GM23338 (cell line): ENCODE measurements at regions not wholly inside any gene's neighbourhood (a gene's known extent, or its start where the extent isn't known, plus 50 kb on each side); places are given as distances from the start of the nearest gene placed in this dataset.

Source experiments
- ATAC-seq: fragments of 200-7000 bp; cut with Tn5 transposase; 3 replicates; pipeline ENCODE4 v1.9.1; 2020
- DNase-seq: peaks from one replicate; pipeline ENCODE4 v3.0.0-alpha.2; 2015; ENCODE audit warnings: low spot score
- H2AFZ ChIP-seq: fragments of 200-600 bp; sonication (generic); 2 replicates; pipeline ENCODE4 v1.8.0; 2016; ENCODE audit warnings: antibody characterized with exemption, mild to moderate bottlenecking, moderate library complexity
- H3F3A ChIP-seq: fragments of 200-600 bp; sonication (generic); replicated peaks from 2 replicates; pipeline ENCODE4 v1.8.0; 2017; ENCODE audit warnings: antibody characterized with exemption, mixed run types, low read depth
- H3K27ac ChIP-seq: fragments of 200-600 bp; sonication (generic); 2 replicates; pipeline ENCODE4 v1.6.1; 2016; ENCODE audit warnings: low read depth
- H3K27me3 ChIP-seq: fragments of 200-600 bp; sonication (generic); 2 replicates; pipeline ENCODE4 v1.8.0; 2016; ENCODE audit warnings: mild to moderate bottlenecking, mixed run types, moderate library complexity; ENCODE audit not compliant: insufficient read depth
- H3K36me3 ChIP-seq: fragments of 200-600 bp; sonication (generic); 2 replicates; pipeline ENCODE4 v1.8.0; 2016; ENCODE audit warnings: mild to moderate bottlenecking; ENCODE audit not compliant: insufficient read depth
- H3K4me1 ChIP-seq: fragments of 200-600 bp; sonication (generic); 2 replicates; pipeline ENCODE4 v1.8.0; 2016; ENCODE audit warnings: mild to moderate bottlenecking, moderate library complexity; ENCODE audit not compliant: insufficient read depth
- H3K4me2 ChIP-seq: fragments of 200-600 bp; sonication (generic); 2 replicates; pipeline ENCODE4 v1.7.1; 2017; ENCODE audit warnings: mixed run types
- H3K4me3 ChIP-seq: fragments of 200-600 bp; sonication (generic); 2 replicates; pipeline ENCODE4 v1.6.1; 2016; ENCODE audit warnings: mixed run types
- H3K79me2 ChIP-seq: fragments of 200-600 bp; sonication (generic); replicated peaks from 2 replicates; pipeline ENCODE4 v1.8.0; 2017; ENCODE audit warnings: mild to moderate bottlenecking; ENCODE audit not compliant: insufficient read depth
- H3K9me2 ChIP-seq: fragments of 200-600 bp; sonication (generic); 2 replicates; pipeline ENCODE4 v1.8.0; 2017; ENCODE audit not compliant: insufficient read depth
- H4K20me1 ChIP-seq: fragments of 200-600 bp; sonication (generic); replicated peaks from 2 replicates; pipeline ENCODE4 v1.8.0; 2017; ENCODE audit warnings: mild to moderate bottlenecking; ENCODE audit not compliant: insufficient read depth
- H3K27ac Mint-ChIP-seq: 2 replicates; pipeline ENCODE4 v1.8.0; 2020; ENCODE audit warnings: inconsistent platforms, mild to moderate bottlenecking, moderate library complexity, mixed read lengths
- H3K27me3 Mint-ChIP-seq: 3 replicates; pipeline ENCODE4 v1.8.0; 2022; ENCODE audit warnings: low read depth, mild to moderate bottlenecking, moderate library complexity, mixed read lengths, inconsistent platforms; ENCODE audit not compliant: insufficient read depth, poor library complexity
- H3K36me3 Mint-ChIP-seq: 3 replicates; pipeline ENCODE4 v1.8.0; 2021; ENCODE audit warnings: low read depth, mild to moderate bottlenecking, inconsistent platforms, moderate library complexity, mixed read lengths
- H3K4me1 Mint-ChIP-seq: 3 replicates; pipeline ENCODE4 v1.8.0; 2020; ENCODE audit warnings: mild to moderate bottlenecking, inconsistent platforms, mixed read lengths
- H3K4me3 Mint-ChIP-seq: 3 replicates; pipeline ENCODE4 v1.8.0; 2021; ENCODE audit warnings: moderate library complexity, mild to moderate bottlenecking, inconsistent platforms, mixed read lengths
- H3K9me3 Mint-ChIP-seq: 3 replicates; pipeline ENCODE4 v1.8.0; 2020; ENCODE audit warnings: moderate library complexity, mild to moderate bottlenecking, inconsistent platforms, mixed read lengths
- CREB1 ChIP-seq: fragments of 250-450 bp; sonication (Bioruptor Pico); IDR thresholded peaks from 2 replicates; pipeline ENCODE4 v1.5.0; 2020; ENCODE audit warnings: low read depth, mild to moderate bottlenecking, moderate library complexity
- EZH2 ChIP-seq: fragments of 200-600 bp; sonication (generic); IDR thresholded peaks from one replicate; pipeline ENCODE4 v1.8.0; 2017; ENCODE audit warnings: antibody characterized with exemption, mild to moderate bottlenecking, low read depth; ENCODE audit not compliant: unreplicated experiment
- EZH2phosphoT487 ChIP-seq: fragments of 200-600 bp; sonication (generic); IDR thresholded peaks from one replicate; pipeline ENCODE4 v1.8.1; 2018; ENCODE audit warnings: antibody characterized with exemption; ENCODE audit not compliant: unreplicated experiment
- JUNB ChIP-seq: IDR thresholded peaks from one replicate; pipeline ENCODE4 v1.6.1; 2016; ENCODE audit warnings: antibody characterized with exemption; ENCODE audit not compliant: unreplicated experiment
- NANOG ChIP-seq: IDR thresholded peaks from 2 replicates; pipeline ENCODE4 v1.6.1; 2016; ENCODE audit warnings: antibody characterized with exemption, borderline replicate concordance
- POLR2AphosphoS5 ChIP-seq: IDR thresholded peaks from 2 replicates; pipeline ENCODE4 v1.6.1; 2016; ENCODE audit warnings: antibody characterized with exemption, low read depth
- STAT1 ChIP-seq: IDR thresholded peaks from one replicate; pipeline ENCODE4 v1.6.1; 2016; ENCODE audit warnings: antibody characterized with exemption; ENCODE audit not compliant: unreplicated experiment
- ZNF114 ChIP-seq: fragments of 250-450 bp; sonication (Bioruptor Pico); IDR thresholded peaks from 2 replicates; pipeline ENCODE4 v1.5.0; 2020; ENCODE audit warnings: mild to moderate bottlenecking, moderate library complexity
- ZNF331 ChIP-seq: fragments of 250-450 bp; sonication (Bioruptor Pico); IDR thresholded peaks from 2 replicates; pipeline ENCODE4 v1.5.0; 2020; ENCODE audit warnings: low read depth, mild to moderate bottlenecking, moderate library complexity
- TF ChIP-seq, protein P1 (sequence below): IDR thresholded peaks from 2 replicates; pipeline ENCODE4 v1.6.1; 2016; ENCODE audit warnings: antibody characterized with exemption
- TF ChIP-seq, protein P2 (sequence below), 2 experiments: fragments of 200-600 bp in 1 of 2; sonication (generic) in 1 of 2; conservative IDR thresholded peaks; 2 replicates each; pipeline versions ENCODE4 v1.5.1 to v1.6.1; 2016 to 2017; ENCODE audit warnings: antibody characterized with exemption in 2 of 2, low read depth in 2 of 2, mild to moderate bottlenecking in 2 of 2, moderate library complexity in 1 of 2
- TF ChIP-seq, protein P3 (sequence below): IDR thresholded peaks from one replicate; pipeline ENCODE4 v1.6.1; 2018; ENCODE audit warnings: antibody characterized with exemption; ENCODE audit not compliant: unreplicated experiment
- TF ChIP-seq, protein P4 (sequence below): fragments of 250-450 bp; sonication (Bioruptor Pico); IDR thresholded peaks from 2 replicates; pipeline ENCODE4 v1.5.0; 2020; ENCODE audit warnings: mild to moderate bottlenecking, moderate library complexity

DNA sequence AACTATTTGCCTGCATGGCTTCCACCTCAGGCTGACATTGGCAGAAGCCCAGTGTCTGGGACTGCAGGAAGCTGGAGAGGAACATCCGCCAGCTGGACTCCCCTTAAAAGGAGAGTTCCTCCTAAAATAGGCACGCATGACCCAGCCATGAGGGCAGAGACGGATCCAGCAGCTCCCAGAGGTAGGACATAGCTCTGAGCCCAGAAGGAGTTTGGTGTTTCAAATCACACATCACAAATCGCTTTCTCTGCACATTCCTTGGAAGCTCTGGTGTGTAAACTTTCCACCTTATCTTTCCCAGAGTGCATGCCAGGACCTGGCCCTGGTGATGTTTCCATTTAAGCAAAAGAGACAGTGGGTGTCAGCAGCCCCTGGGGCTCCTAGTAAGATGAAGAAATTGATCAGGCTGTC is 231.1 kb upstream of the CDH5 start:
- no peak overlapping the region for H3K4me2 ChIP-seq
- no peaks in the 10 kb centered on the region; the same call in 1 of the 2 replicates for H3K9me2 ChIP-seq
- no peak overlapping the region for H3K27ac Mint-ChIP-seq
- no peaks in the 10 kb centered on the region for H3K79me2 ChIP-seq
- ATAC-seq (no peak), DNase-seq (no peak)
- H4K20me1 ChIP-seq = no peaks in the 10 kb centered on the region
- TF ChIP-seq CREB1 (CRISPR knock-in tag) = no peak
- TF ChIP-seq STAT1 = no peak
- no peak for TF ChIP-seq EZH2
- TF ChIP-seq, protein P1, sequence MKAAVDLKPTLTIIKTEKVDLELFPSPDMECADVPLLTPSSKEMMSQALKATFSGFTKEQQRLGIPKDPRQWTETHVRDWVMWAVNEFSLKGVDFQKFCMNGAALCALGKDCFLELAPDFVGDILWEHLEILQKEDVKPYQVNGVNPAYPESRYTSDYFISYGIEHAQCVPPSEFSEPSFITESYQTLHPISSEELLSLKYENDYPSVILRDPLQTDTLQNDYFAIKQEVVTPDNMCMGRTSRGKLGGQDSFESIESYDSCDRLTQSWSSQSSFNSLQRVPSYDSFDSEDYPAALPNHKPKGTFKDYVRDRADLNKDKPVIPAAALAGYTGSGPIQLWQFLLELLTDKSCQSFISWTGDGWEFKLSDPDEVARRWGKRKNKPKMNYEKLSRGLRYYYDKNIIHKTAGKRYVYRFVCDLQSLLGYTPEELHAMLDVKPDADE = no peak
- TF ChIP-seq ZNF331 (CRISPR knock-in tag) = no peak
- TF ChIP-seq NANOG = no peak
- TF ChIP-seq EZH2phosphoT487 = no peak
- TF ChIP-seq POLR2AphosphoS5 = no peak
- TF ChIP-seq, protein P2, sequence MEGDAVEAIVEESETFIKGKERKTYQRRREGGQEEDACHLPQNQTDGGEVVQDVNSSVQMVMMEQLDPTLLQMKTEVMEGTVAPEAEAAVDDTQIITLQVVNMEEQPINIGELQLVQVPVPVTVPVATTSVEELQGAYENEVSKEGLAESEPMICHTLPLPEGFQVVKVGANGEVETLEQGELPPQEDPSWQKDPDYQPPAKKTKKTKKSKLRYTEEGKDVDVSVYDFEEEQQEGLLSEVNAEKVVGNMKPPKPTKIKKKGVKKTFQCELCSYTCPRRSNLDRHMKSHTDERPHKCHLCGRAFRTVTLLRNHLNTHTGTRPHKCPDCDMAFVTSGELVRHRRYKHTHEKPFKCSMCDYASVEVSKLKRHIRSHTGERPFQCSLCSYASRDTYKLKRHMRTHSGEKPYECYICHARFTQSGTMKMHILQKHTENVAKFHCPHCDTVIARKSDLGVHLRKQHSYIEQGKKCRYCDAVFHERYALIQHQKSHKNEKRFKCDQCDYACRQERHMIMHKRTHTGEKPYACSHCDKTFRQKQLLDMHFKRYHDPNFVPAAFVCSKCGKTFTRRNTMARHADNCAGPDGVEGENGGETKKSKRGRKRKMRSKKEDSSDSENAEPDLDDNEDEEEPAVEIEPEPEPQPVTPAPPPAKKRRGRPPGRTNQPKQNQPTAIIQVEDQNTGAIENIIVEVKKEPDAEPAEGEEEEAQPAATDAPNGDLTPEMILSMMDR (conservative IDR thresholded peaks at IDR 0.05; ENCODE audit: low read depth in 2 of 2) = no peak
- no peak for TF ChIP-seq ZNF114 (CRISPR knock-in tag)
- TF ChIP-seq, protein P3, sequence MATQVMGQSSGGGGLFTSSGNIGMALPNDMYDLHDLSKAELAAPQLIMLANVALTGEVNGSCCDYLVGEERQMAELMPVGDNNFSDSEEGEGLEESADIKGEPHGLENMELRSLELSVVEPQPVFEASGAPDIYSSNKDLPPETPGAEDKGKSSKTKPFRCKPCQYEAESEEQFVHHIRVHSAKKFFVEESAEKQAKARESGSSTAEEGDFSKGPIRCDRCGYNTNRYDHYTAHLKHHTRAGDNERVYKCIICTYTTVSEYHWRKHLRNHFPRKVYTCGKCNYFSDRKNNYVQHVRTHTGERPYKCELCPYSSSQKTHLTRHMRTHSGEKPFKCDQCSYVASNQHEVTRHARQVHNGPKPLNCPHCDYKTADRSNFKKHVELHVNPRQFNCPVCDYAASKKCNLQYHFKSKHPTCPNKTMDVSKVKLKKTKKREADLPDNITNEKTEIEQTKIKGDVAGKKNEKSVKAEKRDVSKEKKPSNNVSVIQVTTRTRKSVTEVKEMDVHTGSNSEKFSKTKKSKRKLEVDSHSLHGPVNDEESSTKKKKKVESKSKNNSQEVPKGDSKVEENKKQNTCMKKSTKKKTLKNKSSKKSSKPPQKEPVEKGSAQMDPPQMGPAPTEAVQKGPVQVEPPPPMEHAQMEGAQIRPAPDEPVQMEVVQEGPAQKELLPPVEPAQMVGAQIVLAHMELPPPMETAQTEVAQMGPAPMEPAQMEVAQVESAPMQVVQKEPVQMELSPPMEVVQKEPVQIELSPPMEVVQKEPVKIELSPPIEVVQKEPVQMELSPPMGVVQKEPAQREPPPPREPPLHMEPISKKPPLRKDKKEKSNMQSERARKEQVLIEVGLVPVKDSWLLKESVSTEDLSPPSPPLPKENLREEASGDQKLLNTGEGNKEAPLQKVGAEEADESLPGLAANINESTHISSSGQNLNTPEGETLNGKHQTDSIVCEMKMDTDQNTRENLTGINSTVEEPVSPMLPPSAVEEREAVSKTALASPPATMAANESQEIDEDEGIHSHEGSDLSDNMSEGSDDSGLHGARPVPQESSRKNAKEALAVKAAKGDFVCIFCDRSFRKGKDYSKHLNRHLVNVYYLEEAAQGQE = no peak
- no peak for TF ChIP-seq JUNB
- TF ChIP-seq, protein P4, sequence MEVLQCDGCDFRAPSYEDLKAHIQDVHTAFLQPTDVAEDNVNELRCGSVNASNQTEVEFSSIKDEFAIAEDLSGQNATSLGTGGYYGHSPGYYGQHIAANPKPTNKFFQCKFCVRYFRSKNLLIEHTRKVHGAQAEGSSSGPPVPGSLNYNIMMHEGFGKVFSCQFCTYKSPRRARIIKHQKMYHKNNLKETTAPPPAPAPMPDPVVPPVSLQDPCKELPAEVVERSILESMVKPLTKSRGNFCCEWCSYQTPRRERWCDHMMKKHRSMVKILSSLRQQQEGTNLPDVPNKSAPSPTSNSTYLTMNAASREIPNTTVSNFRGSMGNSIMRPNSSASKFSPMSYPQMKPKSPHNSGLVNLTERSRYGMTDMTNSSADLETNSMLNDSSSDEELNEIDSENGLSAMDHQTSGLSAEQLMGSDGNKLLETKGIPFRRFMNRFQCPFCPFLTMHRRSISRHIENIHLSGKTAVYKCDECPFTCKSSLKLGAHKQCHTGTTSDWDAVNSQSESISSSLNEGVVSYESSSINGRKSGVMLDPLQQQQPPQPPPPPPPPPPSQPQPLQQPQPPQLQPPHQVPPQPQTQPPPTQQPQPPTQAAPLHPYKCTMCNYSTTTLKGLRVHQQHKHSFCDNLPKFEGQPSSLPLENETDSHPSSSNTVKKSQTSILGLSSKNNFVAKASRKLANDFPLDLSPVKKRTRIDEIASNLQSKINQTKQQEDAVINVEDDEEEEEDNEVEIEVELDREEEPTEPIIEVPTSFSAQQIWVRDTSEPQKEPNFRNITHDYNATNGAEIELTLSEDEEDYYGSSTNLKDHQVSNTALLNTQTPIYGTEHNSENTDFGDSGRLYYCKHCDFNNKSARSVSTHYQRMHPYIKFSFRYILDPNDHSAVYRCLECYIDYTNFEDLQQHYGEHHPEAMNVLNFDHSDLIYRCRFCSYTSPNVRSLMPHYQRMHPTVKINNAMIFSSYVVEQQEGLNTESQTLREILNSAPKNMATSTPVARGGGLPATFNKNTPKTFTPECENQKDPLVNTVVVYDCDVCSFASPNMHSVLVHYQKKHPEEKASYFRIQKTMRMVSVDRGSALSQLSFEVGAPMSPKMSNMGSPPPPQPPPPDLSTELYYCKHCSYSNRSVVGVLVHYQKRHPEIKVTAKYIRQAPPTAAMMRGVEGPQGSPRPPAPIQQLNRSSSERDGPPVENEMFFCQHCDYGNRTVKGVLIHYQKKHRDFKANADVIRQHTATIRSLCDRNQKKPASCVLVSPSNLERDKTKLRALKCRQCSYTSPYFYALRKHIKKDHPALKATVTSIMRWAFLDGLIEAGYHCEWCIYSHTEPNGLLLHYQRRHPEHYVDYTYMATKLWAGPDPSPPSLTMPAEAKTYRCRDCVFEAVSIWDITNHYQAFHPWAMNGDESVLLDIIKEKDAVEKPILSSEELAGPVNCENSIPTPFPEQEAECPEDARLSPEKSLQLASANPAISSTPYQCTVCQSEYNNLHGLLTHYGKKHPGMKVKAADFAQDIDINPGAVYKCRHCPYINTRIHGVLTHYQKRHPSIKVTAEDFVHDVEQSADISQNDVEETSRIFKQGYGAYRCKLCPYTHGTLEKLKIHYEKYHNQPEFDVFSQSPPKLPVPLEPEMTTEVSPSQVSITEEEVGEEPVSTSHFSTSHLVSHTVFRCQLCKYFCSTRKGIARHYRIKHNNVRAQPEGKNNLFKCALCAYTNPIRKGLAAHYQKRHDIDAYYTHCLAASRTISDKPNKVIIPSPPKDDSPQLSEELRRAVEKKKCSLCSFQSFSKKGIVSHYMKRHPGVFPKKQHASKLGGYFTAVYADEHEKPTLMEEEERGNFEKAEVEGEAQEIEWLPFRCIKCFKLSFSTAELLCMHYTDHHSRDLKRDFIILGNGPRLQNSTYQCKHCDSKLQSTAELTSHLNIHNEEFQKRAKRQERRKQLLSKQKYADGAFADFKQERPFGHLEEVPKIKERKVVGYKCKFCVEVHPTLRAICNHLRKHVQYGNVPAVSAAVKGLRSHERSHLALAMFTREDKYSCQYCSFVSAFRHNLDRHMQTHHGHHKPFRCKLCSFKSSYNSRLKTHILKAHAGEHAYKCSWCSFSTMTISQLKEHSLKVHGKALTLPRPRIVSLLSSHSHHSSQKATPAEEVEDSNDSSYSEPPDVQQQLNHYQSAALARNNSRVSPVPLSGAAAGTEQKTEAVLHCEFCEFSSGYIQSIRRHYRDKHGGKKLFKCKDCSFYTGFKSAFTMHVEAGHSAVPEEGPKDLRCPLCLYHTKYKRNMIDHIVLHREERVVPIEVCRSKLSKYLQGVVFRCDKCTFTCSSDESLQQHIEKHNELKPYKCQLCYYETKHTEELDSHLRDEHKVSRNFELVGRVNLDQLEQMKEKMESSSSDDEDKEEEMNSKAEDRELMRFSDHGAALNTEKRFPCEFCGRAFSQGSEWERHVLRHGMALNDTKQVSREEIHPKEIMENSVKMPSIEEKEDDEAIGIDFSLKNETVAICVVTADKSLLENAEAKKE (CRISPR knock-in tag) = no peak
- H3F3A ChIP-seq = no peaks in the 10 kb centered on the region
- H3K27me3 ChIP-seq = no peaks in the 10 kb centered on the region
- no peaks in the 10 kb centered on the region for H3K36me3 Mint-ChIP-seq
- H3K27ac ChIP-seq = no peak overlapping the region
- H3K36me3 ChIP-seq = no peaks in the 10 kb centered on the region
- H2AFZ ChIP-seq = no peak overlapping the region
- peaks cover 14% of the 10 kb centered on the region for H3K4me1 Mint-ChIP-seq
- peaks cover 2% of the 10 kb centered on the region; the same call in 2 of the 3 replicates for H3K9me3 Mint-ChIP-seq
- H3K4me1 ChIP-seq = peaks cover 4% of the 10 kb centered on the region; the same call in 1 of the 2 replicates
- H3K4me3 ChIP-seq = no peak overlapping the region
- no peak overlapping the region for H3K4me3 Mint-ChIP-seq
- H3K27me3 Mint-ChIP-seq = peaks cover 2% of the 10 kb centered on the region
